ENCODE measurements at regions not wholly inside any gene's neighbourhood (a gene's known extent, or its start where the extent isn't known, plus 50 kb on each side); places are given as distances from the start of the nearest gene placed in this dataset.

GRCh38 chr7:156195276-156195675 is 383.0 kb upstream of the SHH start:
- intact Hi-C loops (cut with DNase I), result no loop called here
- Histone ChIP-seq H3K27me3 (peaks cover 0 to 5% of the 10 kb centered on the region in 2 donors), H3K4me3 (no peak overlapping the region)

DNA sequence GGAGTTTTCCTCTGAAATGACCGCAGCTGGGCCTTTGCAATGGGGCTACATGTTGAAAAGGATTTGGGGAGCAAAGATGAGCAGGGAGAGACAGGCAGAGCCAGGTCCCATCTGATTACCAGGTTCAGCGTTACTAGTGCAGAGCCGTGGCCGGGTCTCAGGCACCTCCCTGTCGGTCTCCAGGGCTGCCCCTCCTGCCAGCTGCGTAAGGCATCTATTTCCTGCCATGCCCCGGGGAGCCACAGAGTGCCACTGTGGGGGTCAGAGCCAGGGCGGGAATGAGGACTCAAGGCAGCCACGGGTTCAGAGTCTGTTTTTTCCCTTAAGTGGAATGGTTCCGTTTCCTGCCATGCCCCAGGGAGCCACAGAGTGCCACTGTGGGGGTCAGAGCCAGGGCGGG is 382.6 kb upstream of the SHH start:
- Histone ChIP-seq H3K27ac (no peak overlapping the region), H3K36me3 (no peaks in the 10 kb centered on the region), H3K4me1 (no peaks in the 10 kb centered on the region), H3K4me3 (no peak overlapping the region), H3K27me3 (peaks cover 0 to 5% of the 10 kb centered on the region in 2 donors), H3K9me3 (no peaks in the 10 kb centered on the region)
- DNase-seq (no peak), ATAC-seq (no peak)
- TF ChIP-seq, protein P1, sequence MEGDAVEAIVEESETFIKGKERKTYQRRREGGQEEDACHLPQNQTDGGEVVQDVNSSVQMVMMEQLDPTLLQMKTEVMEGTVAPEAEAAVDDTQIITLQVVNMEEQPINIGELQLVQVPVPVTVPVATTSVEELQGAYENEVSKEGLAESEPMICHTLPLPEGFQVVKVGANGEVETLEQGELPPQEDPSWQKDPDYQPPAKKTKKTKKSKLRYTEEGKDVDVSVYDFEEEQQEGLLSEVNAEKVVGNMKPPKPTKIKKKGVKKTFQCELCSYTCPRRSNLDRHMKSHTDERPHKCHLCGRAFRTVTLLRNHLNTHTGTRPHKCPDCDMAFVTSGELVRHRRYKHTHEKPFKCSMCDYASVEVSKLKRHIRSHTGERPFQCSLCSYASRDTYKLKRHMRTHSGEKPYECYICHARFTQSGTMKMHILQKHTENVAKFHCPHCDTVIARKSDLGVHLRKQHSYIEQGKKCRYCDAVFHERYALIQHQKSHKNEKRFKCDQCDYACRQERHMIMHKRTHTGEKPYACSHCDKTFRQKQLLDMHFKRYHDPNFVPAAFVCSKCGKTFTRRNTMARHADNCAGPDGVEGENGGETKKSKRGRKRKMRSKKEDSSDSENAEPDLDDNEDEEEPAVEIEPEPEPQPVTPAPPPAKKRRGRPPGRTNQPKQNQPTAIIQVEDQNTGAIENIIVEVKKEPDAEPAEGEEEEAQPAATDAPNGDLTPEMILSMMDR (IDR thresholded peaks at IDR 0.05), result no peak
- intact Hi-C loops (cut with DNase I), result no loop called here

More at GRCh38 chr7:156195276-156195675, 383.0 kb upstream of the SHH start:
- no peaks in the 10 kb centered on the region for H3K9me3 ChIP-seq
- no peak for ATAC-seq
- TF ChIP-seq, protein P1 (IDR thresholded peaks at IDR 0.05), result no peak
- DNase-seq, result no peak
- H3K36me3 ChIP-seq, result no peaks in the 10 kb centered on the region
- no peaks in the 10 kb centered on the region for H3K4me1 ChIP-seq
- H3K27ac ChIP-seq, result no peak overlapping the region

- TF ChIP-seq, protein P1 (IDR thresholded peaks at IDR 0.05), result no peak
- ATAC-seq (no peak), DNase-seq (no peak)
- Histone ChIP-seq H3K9me3 (peaks cover 0 to under 1% of the 10 kb centered on the region in 2 donors), H3K27me3 (peaks cover 0 to 5% of the 10 kb centered on the region in 2 donors), H3K4me1 (no peaks in the 10 kb centered on the region), H3K36me3 (no peaks in the 10 kb centered on the region), H3K4me3 (no peak overlapping the region), H3K27ac (no peak overlapping the region)
- intact Hi-C loops (cut with DNase I), result no loop called here
Observed at GRCh38 chr7:156192921-156193320, 380.7 kb upstream of the SHH start.

DNA sequence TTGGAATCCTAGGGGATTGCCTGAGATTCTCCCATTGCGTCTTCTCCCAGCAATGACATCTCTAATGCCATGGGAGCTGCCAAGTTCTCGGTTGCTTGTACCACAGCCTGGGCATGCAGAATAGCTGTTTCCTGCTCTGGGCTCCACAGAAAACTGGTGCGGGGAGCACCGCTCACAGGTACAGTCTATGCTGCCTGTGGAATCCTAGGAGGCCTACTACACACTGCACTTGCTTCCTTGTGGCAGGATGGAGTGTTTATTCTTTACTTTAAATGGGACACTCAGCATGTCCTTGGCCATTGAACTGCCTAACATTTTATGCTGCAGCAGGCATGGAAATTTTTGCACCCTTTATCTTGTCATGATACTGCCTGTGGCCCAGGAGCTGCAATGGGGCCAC is 378.8 kb upstream of the SHH start:
- Histone ChIP-seq H3K27ac (no peak overlapping the region), H3K9me3 (peaks cover 0 to 14% of the 10 kb centered on the region in 2 donors), H3K27me3 (peaks cover 0 to 5% of the 10 kb centered on the region in 2 donors), H3K4me1 (no peaks in the 10 kb centered on the region), H3K36me3 (no peaks in the 10 kb centered on the region), H3K4me3 (no peak overlapping the region)
- intact Hi-C loops (cut with DNase I), result no loop called here
- DNase-seq (no peak), ATAC-seq (peak; percentile 65)
- TF ChIP-seq, protein P1 (IDR thresholded peaks at IDR 0.05), result no peak

DNA sequence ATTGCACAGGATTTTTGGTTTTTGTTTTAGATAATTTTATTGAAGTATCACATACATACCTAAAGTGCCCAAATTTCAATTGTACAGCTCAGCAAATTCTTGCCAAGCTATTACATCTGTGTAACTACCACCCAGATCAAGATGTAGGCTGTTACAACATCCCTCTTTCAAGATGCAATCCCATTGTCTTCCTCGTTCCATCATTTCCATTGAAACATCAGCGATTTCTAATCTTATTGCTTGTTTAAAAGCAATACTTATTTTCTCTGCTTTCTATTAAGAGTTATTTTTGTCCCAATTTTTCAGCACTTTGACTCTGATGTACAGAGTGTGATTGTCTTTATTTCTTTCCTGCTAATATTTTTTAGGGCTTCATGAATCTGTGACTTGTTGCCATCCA is 372.8 kb upstream of the SHH start:
- H3K4me1 ChIP-seq, result no peaks in the 10 kb centered on the region
- intact Hi-C loops (cut with DNase I), result no loop called here
- H3K27ac ChIP-seq, result no peak overlapping the region
- no peak for DNase-seq
- peaks cover 0 to 14% of the 10 kb centered on the region in 2 donors for H3K9me3 ChIP-seq
- no peaks in the 10 kb centered on the region for H3K27me3 ChIP-seq
- H3K4me3 ChIP-seq, result no peak overlapping the region
- ATAC-seq, result no peak
- TF ChIP-seq, protein P1 (IDR thresholded peaks at IDR 0.05), result no peak
- no peaks in the 10 kb centered on the region for H3K36me3 ChIP-seq

Measured in left lung (tissue), 4 donors.